ENCODE measurements at regions not wholly inside any gene's neighbourhood (a gene's known extent, or its start where the extent isn't known, plus 50 kb on each side); places are given as distances from the start of the nearest gene placed in this dataset.

DNA sequence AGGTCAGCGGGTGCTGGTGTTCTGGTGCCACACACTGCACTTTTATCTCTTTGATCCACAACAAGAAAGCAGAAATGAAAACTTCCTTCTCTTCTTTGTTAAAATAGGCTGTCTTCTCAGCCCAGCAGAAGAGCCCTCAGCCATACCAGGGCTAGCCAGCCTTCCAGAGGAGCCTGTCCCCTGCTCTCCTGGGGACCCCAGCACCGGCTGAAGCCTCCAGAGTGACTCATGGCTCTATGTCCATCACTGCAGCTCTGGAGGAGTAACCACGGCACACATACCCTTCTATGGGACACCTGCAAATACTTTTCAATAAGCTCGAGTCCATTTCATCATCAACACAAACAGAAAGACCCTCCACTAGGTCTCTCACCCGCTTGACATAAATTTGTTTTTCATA, 135.6 kb upstream of the CST7 start:
- no peak for TF ChIP-seq POLR2A (IDR thresholded peaks at IDR 0.05)
- TF ChIP-seq, protein P1, sequence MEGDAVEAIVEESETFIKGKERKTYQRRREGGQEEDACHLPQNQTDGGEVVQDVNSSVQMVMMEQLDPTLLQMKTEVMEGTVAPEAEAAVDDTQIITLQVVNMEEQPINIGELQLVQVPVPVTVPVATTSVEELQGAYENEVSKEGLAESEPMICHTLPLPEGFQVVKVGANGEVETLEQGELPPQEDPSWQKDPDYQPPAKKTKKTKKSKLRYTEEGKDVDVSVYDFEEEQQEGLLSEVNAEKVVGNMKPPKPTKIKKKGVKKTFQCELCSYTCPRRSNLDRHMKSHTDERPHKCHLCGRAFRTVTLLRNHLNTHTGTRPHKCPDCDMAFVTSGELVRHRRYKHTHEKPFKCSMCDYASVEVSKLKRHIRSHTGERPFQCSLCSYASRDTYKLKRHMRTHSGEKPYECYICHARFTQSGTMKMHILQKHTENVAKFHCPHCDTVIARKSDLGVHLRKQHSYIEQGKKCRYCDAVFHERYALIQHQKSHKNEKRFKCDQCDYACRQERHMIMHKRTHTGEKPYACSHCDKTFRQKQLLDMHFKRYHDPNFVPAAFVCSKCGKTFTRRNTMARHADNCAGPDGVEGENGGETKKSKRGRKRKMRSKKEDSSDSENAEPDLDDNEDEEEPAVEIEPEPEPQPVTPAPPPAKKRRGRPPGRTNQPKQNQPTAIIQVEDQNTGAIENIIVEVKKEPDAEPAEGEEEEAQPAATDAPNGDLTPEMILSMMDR (IDR thresholded peaks at IDR 0.05) = no peak

Data from esophagus squamous epithelium (tissue), 4 donors.